ENCODE measurements at regions not wholly inside any gene's neighbourhood (a gene's known extent, or its start where the extent isn't known, plus 50 kb on each side); places are given as distances from the start of the nearest gene placed in this dataset.

DNA sequence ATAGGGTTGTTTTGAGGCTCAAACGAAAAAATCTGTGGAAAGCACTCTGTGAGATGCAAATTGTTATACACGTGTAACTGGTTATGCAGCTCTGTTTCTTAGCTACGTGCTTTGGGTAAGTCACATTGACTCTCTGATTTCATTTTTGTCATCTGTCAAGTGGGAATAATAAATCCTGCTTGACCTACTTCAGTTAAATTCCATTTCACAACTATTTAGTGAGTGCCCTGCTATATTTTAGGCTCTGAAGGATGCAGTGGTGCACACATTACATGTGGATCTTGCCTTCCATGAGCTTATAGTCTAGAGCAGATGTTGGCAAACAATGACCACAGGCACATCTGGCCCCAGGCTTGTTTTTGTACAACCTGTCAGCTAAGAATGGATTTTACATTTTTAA is 133.6 kb upstream of the PLET1 start:
- Histone ChIP-seq H3K79me1 (ENCODE audit: low read depth, low read length) (no peaks in the 10 kb centered on the region), H3K4me2 (ENCODE audit: insufficient read depth in 1 of 2, low read depth in 2 of 2, low read length in 2 of 2) (no peak overlapping the region), H3K27ac (ENCODE audit: low read depth, low read length) (no peak overlapping the region), H4K8ac (ENCODE audit: extremely low read depth, insufficient read depth, low read length) (no peak overlapping the region), H2AFZ (ENCODE audit: low read length) (no peak overlapping the region), H2BK15ac (ENCODE audit: low read length) (no peak overlapping the region), H2AK5ac (ENCODE audit: low read depth, low read length) (no peak overlapping the region), H3K4ac (replicated peaks; ENCODE audit: insufficient read length, low read depth, low read length) (no peak overlapping the region), H2BK20ac (ENCODE audit: low read length) (no peak overlapping the region), H3K56ac (replicated peaks; ENCODE audit: insufficient read length, low read depth, low read length) (no peak overlapping the region), H3K18ac (ENCODE audit: extremely low read depth, low read length) (no peak overlapping the region), H4K5ac (ENCODE audit: insufficient read length, low read depth, low read length) (no peak overlapping the region), H3K23ac (ENCODE audit: insufficient read length) (no peak overlapping the region), H4K91ac (replicated peaks; ENCODE audit: insufficient read length, low read length) (no peak overlapping the region), H3K23me2 (ENCODE audit: low read depth, low read length) (no peaks in the 10 kb centered on the region), H4K20me1 (replicated peaks in 1 of 2; ENCODE audit: control insufficient read depth in 1 of 2, insufficient read depth in 2 of 2, low read length in 2 of 2) (no peaks in the 10 kb centered on the region), H3K4me1 (replicated peaks in 1 of 4; ENCODE audit: control insufficient read depth in 3 of 4, insufficient read depth in 4 of 4, low read length in 3 of 4) (no peaks in the 10 kb centered on the region), H2BK5ac (ENCODE audit: low read depth, low read length) (no peak overlapping the region), H3K14ac (ENCODE audit: insufficient read length) (no peak overlapping the region), H2BK120ac (replicated peaks; ENCODE audit: low read depth, low read length) (no peak overlapping the region), H3K36me3 (ENCODE audit: control insufficient read depth in 2 of 4, insufficient read depth in 4 of 4, low read length in 3 of 4) (no peaks in the 10 kb centered on the region), H3K9me3 (ENCODE audit: insufficient read depth in 2 of 2, low read depth in 1 of 2, low read length in 1 of 2) (no peaks in the 10 kb centered on the region), H3K9ac (replicated peaks in 1 of 4; ENCODE audit: extremely low read depth in 1 of 4, low read depth in 3 of 4, low read length in 3 of 4) (no peak overlapping the region), H3K27me3 (replicated peaks in 1 of 4; ENCODE audit: control insufficient read depth in 3 of 4, extremely low read depth in 1 of 4, insufficient read depth in 3 of 4, low read length in 3 of 4) (no peaks in the 10 kb centered on the region), H3K79me2 (ENCODE audit: control insufficient read depth in 1 of 2, insufficient read depth in 2 of 2, low read length in 2 of 2) (no peaks in the 10 kb centered on the region), H3K4me3 (ENCODE audit: extremely low read depth in 1 of 4, insufficient read depth in 2 of 4, low read depth in 3 of 4, low read length in 4 of 4) (no peak overlapping the region), H2BK12ac (ENCODE audit: low read depth, low read length) (no peak overlapping the region)
- FAIRE-seq (no peak), DNase-seq (ENCODE audit: low read depth in 1 of 2, low spot score in 2 of 2) (no peak)
- WGBS, 2 experiments (ENCODE audit: extremely low coverage in 1 of 2, insufficient coverage in 1 of 2, insufficient read length in 1 of 2, insufficient replicate concordance in 2 of 2, low coverage in 1 of 2, low lambda C conversion rate in 2 of 2, missing lambda C conversion rate in 1 of 2) = 69% methylated on average over 3 of the region's 3 CpGs; no CpG with 5 or more reads in 1 of the 2 experiments
- ChIA-PET POLR2A (ENCODE audit: partially characterized antibody) (interaction anchor here (1.1 kb wide), 1 partner anchor 14 kb away, joined by 4 read pairs; no protein-coding TSS in a partner anchor), CTCF (ENCODE audit: partially characterized antibody) (no interaction called here)
- TF ChIP-seq SIRT6 (IDR thresholded peaks at IDR 0.05; ENCODE audit: low read length) (no peak), SUZ12 (IDR thresholded peaks at IDR 0.05; ENCODE audit: low read length) (no peak), NANOG (IDR thresholded peaks at IDR 0.05; ENCODE audit: insufficient read depth, low read depth, low read length, poor library complexity, severe bottlenecking) (no peak), JUN (IDR thresholded peaks at IDR 0.05; ENCODE audit: low read depth, low read length) (no peak), SP1 (IDR thresholded peaks at IDR 0.05; ENCODE audit: low read depth, low read length) (no peak)
- TF ChIP-seq, protein P1, sequence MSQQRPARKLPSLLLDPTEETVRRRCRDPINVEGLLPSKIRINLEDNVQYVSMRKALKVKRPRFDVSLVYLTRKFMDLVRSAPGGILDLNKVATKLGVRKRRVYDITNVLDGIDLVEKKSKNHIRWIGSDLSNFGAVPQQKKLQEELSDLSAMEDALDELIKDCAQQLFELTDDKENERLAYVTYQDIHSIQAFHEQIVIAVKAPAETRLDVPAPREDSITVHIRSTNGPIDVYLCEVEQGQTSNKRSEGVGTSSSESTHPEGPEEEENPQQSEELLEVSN (IDR thresholded peaks at IDR 0.05) = no peak

All from H1 (cell line).